Ectodermal cell (in vitro differentiated cells): ENCODE measurements at regions not wholly inside any gene's neighbourhood (a gene's known extent, or its start where the extent isn't known, plus 50 kb on each side); places are given as distances from the start of the nearest gene placed in this dataset.

Experiments
- H3K27ac ChIP-seq: 2 replicates; pipeline ENCODE4 v1.7.0; 2013; ENCODE audit warnings: mild to moderate bottlenecking, low read depth, low read length; ENCODE audit not compliant: insufficient read depth, poor library complexity, severe bottlenecking
- H3K27me3 ChIP-seq: 2 replicates; pipeline ENCODE4 v1.7.0; 2013; ENCODE audit warnings: mild to moderate bottlenecking, low read length; ENCODE audit not compliant: insufficient read depth, control insufficient read depth, poor library complexity, severe bottlenecking
- H3K36me3 ChIP-seq: one replicate; pipeline ENCODE4 v1.7.0; 2013; ENCODE audit warnings: low read length; ENCODE audit not compliant: control insufficient read depth, insufficient read depth
- H3K4me1 ChIP-seq: one replicate; pipeline ENCODE4 v1.7.0; 2013; ENCODE audit warnings: low read length; ENCODE audit not compliant: control insufficient read depth, insufficient read depth
- H3K4me3 ChIP-seq: 2 replicates; pipeline ENCODE4 v1.7.0; 2013; ENCODE audit warnings: low read depth, low read length, control low read depth; ENCODE audit not compliant: insufficient read depth
- H3K9me3 ChIP-seq: 2 replicates; pipeline ENCODE4 v1.7.0; 2013; ENCODE audit warnings: mild to moderate bottlenecking, low read length, moderate library complexity; ENCODE audit not compliant: control insufficient read depth
- WGBS, 2 experiments: methylation state at CpG; one replicate each; pipeline ENCODE4 v1.1.7; 2013; ENCODE audit warnings: missing lambda C conversion rate in 2 of 2; 5-methylcytosine and 5-hydroxymethylcytosine counted together

DNA sequence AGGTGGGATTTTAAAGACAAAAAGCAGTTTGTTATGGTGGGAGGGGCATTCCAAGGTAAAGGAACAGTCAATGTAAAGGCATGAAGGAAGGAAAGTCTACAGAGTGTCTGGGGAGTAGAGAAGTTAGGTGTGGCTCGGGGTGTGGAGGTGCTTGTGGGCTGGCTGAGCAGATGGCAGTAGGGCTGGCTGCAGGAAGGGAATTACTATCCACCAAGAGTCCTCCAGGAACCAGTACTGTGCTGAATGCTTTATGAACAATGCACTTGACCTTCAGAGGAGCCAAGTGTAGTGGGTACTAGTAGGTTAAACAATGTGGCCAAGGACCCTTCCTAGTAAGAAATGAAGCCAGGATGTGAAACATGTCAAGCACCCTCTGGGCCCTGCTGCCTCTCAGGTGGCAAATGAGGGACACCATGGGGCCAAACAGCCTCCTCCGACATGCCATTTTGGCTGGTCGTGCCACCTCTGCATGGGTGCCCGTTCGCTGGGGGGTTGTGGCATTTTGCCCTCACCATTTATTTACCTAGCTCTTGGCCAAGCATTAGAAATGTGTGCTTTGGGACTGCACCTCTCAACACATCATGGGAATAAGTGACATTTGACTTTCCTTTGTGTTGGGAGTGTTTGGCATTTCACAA is 123.6 kb upstream of the TENM4 start:
- H3K4me1 ChIP-seq = no peaks in the 10 kb centered on the region
- no peaks in the 10 kb centered on the region for H3K36me3 ChIP-seq
- H3K4me3 ChIP-seq = no peak overlapping the region
- H3K27ac ChIP-seq = no peak overlapping the region
- no peaks in the 10 kb centered on the region for H3K27me3 ChIP-seq
- WGBS, 2 experiments = 94 to 97% methylated on average over 5 of the region's 5 CpGs
- H3K9me3 ChIP-seq = no peaks in the 10 kb centered on the region

DNA sequence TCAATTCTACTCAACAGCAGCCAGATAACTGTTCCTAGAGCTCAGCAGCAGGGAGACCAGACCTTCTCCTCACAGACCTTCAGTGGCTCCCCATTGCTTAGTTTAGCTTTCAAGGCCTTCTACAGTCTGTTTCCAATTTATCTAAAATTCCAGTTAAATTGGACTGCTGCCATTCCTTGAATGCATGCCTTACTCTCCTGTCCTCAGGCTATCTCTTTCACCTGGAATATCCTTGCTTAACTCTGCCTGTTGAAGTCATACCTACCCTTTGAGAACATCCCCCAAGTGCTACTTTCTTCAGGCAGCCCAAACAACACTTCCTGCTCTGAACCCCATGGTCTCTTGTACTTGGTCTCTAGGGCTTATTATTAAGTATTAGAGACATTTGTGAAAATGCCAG is 120.7 kb upstream of the TENM4 start:
- no peaks in the 10 kb centered on the region for H3K27me3 ChIP-seq
- no peaks in the 10 kb centered on the region for H3K9me3 ChIP-seq
- H3K36me3 ChIP-seq = no peaks in the 10 kb centered on the region
- H3K4me1 ChIP-seq = no peaks in the 10 kb centered on the region
- H3K4me3 ChIP-seq = no peak overlapping the region
- no peak overlapping the region for H3K27ac ChIP-seq

DNA sequence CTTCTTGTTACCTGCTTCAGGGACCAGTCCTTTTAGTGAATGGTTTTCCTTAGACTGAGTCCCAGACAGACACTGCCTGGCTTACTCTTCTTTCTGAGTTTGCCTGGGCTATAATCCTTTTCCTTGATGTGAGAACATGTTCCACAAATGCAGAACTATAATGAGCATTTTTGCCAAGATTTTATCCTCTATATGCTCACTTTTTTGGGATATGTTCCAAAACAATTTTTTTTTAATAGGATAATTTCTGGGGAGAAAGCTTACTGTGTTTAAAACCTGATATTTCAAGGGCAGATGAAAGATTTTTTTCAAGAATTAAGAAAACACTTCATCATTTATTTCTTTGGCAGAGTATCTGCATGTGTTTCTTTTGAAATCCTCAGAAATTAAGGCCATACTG is 110.0 kb upstream of the TENM4 start:
- H3K27ac ChIP-seq = no peak overlapping the region
- no peaks in the 10 kb centered on the region for H3K36me3 ChIP-seq
- H3K9me3 ChIP-seq = no peaks in the 10 kb centered on the region

DNA sequence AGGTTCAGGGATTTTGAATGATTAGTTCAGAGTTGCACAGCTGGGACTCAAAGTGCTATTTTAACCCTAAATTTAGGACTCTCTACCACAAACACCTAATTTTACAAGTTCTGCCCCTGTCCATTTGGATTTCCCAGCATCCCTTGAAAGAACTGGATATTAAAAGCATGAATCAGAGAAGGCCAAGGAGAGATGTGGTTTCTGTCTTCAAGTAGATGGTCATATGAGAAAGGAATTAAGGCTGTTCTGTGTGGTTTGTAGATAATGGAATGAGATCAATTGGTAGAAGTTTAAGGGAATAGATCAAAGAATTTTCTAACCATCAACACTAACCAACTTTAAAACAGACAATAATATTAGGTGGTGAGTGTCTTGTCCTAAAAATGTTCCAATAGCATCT is 106.4 kb upstream of the TENM4 start:
- H3K4me1 ChIP-seq = no peaks in the 10 kb centered on the region
- no peak overlapping the region for H3K4me3 ChIP-seq
- no peaks in the 10 kb centered on the region for H3K36me3 ChIP-seq
- H3K27ac ChIP-seq = no peak overlapping the region
- H3K9me3 ChIP-seq = no peaks in the 10 kb centered on the region
- no peaks in the 10 kb centered on the region for H3K27me3 ChIP-seq

More for the DNA sequence above, 110.0 kb upstream of the TENM4 start:
- no peak overlapping the region for H3K4me3 ChIP-seq
- no peaks in the 10 kb centered on the region for H3K4me1 ChIP-seq
- H3K27me3 ChIP-seq = no peaks in the 10 kb centered on the region

DNA sequence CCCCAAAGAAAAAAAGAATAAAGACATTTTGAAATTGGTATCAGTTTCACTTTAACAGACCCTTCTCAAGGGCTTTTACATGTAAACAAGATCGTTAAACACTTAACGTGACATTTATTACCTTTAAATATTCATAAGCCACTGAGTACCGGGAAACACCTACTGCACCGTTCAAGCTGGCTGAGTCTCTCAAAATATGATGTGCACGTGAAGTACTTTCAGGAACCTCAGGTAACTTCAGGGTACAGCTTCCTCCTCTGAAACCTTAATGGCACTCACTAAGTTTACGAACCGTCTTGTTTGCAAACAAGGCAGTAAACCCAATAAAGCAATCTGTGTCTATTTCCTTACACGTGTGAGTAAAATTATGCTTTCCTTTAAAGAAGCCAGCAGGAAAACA is 105.5 kb upstream of the TENM4 start:
- H3K9me3 ChIP-seq = no peaks in the 10 kb centered on the region
- 92% methylated on average over 8 of the region's 8 CpGs for WGBS, 2 experiments
- no peak overlapping the region for H3K27ac ChIP-seq
- no peaks in the 10 kb centered on the region for H3K4me1 ChIP-seq
- H3K27me3 ChIP-seq = no peaks in the 10 kb centered on the region
- H3K4me3 ChIP-seq = no peak overlapping the region
- no peaks in the 10 kb centered on the region for H3K36me3 ChIP-seq

DNA sequence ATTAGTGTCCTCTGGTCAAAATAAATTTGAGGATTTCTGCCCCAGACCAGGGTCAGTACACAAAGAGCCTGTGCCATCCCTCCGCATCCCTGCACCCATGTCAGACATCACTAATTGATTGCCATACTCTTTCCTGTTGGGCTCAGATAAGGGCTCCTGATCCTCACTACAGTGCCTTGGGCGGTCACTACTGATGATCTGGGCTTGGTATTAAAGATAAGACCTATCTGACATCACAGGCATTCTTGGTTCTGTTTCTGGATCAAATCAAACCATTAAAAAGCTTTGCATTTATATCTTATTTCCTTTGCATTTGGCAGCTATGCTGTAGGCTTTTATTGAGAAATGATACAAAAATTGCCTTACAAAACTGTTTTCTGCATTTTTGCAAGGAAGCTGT is 103.5 kb upstream of the TENM4 start:
- no peak overlapping the region for H3K4me3 ChIP-seq
- no peaks in the 10 kb centered on the region for H3K4me1 ChIP-seq
- no peaks in the 10 kb centered on the region for H3K9me3 ChIP-seq
- no peaks in the 10 kb centered on the region for H3K27me3 ChIP-seq
- no peaks in the 10 kb centered on the region for H3K36me3 ChIP-seq
- H3K27ac ChIP-seq = no peak overlapping the region
- WGBS, 2 experiments = 97 to 98% methylated on average over 2 of the region's 2 CpGs

DNA sequence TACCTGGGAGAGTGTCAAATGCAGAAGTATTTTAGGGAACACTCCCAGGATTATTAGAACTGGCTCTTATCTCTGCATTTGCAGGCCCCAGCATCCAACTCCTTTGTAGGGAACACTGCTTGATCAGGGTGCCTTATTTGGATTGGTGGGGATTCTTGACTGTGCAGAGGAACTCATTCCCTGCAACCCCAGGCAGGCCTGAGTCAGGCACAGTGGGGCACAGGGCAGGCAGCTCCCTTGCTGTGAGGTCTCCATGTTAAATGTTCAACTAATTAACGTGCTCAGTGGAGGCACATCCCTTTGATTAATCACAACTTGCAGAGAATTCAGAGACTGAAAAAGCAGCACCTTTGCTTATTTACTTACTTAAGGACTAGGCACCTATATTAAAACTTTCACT is 102.3 kb upstream of the TENM4 start:
- H3K27me3 ChIP-seq = no peaks in the 10 kb centered on the region
- 17 to 24% methylated on average over 1 of the region's 1 CpG for WGBS, 2 experiments
- H3K9me3 ChIP-seq = no peaks in the 10 kb centered on the region
- H3K27ac ChIP-seq = no peak overlapping the region
- no peaks in the 10 kb centered on the region for H3K36me3 ChIP-seq
- H3K4me1 ChIP-seq = no peaks in the 10 kb centered on the region
- H3K4me3 ChIP-seq = no peak overlapping the region

DNA sequence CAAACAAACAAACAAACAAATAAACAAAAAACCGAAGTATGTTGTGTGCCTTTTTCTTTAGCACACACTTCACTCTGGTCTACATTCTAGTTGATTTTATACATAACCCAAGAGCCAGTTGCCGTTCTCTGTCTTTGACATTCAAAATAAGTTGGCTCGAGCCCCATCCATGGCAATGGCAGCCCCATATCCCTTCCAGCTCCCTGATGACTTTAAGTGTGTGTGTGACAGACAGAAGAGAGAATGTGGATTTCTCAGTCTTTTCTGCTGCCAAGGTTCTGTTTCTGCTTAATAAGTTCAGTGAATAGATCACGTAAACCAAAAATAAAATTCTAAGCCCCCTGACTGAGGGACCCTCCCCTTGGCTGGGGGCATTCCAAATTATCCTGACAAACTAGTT is 100.6 kb upstream of the TENM4 start:
- 88 to 94% methylated on average over 3 to 4 of the region's 4 CpGs for WGBS, 2 experiments
- Histone ChIP-seq H3K9me3 (no peaks in the 10 kb centered on the region), H3K27me3 (no peaks in the 10 kb centered on the region), H3K4me1 (no peaks in the 10 kb centered on the region), H3K36me3 (no peaks in the 10 kb centered on the region), H3K27ac (no peak overlapping the region), H3K4me3 (no peak overlapping the region)

DNA sequence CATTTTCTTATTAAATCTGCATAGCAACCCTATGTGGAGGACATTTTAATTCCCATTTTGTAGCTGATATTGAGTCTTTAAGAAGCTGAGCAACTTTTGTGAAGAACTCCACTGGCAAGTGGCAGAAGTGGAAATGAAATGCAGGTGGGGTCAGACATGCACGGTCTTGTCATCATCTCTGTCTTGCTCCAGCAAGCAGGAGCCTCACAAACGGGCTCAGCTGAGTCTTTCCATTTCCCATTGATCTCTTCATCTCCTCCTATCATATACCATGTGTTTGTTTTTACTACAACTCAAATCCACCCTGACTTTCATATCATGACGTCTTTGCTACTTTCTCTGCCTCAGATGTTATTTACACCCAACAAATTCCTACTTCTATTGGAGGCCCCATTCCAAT is 97.9 kb upstream of the TENM4 start:
- WGBS, 2 experiments = 92% methylated on average over 3 of the region's 3 CpGs
- Histone ChIP-seq H3K4me1 (no peaks in the 10 kb centered on the region), H3K4me3 (no peak overlapping the region), H3K27me3 (no peaks in the 10 kb centered on the region), H3K9me3 (no peaks in the 10 kb centered on the region), H3K36me3 (no peaks in the 10 kb centered on the region), H3K27ac (no peak overlapping the region)

DNA sequence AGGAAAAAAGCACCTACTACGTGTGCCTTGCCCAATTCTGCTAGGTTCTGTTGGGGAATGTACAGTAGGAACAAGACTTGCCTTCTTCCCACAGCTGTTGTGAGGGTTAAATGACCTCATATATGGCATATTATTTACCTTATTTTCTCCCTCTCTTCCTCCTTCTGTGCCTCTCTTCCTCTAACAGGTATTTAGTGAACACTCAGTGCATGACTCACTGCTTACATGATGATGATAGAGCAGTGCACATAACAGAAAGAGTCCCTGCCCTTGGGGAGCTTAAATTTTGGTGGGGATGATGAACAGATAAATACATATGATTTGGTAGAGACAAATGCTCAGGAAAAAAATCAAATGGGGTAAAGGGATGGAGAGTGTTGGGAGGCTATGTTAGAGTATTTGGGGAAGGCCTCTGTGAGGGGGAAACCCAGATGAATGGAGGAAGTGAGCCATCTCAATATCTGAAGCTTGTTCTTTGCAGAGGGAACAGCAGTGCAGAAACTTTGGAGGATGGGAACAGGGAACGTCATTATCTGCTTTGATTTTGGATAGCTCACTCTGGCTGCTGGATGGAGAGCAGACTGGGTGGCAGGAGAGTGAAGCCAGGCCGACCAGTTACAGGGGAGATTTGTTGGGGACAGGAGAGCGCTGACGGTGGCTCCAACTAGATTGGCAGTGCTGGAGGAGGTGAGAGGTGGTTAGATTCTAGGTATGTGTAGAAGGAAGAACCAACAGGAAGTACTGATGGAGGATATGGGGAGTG is 95.5 kb upstream of the TENM4 start:
- Histone ChIP-seq H3K4me1 (no peaks in the 10 kb centered on the region), H3K36me3 (no peaks in the 10 kb centered on the region), H3K27ac (no peak overlapping the region), H3K4me3 (no peak overlapping the region), H3K27me3 (no peaks in the 10 kb centered on the region), H3K9me3 (no peaks in the 10 kb centered on the region)
- 92 to 93% methylated on average over 5 of the region's 5 CpGs for WGBS, 2 experiments
